Lower leg skin (tissue), 4 donors: ENCODE measurements at regions not wholly inside any gene's neighbourhood (a gene's known extent, or its start where the extent isn't known, plus 50 kb on each side); places are given as distances from the start of the nearest gene placed in this dataset.

ENCODE experiments used
- DNase-seq, 2 donors: peaks; one replicate each; pipeline ENCODE4 v3.0.0-alpha.2; 2019; ENCODE audit warnings: low spot score in 2 of 2
- H3K4me3 ChIP-seq: fragments of 200-600 bp; sonication (generic); 2 replicates; pipeline ENCODE4 v1.5.1; 2017; ENCODE audit warnings: mild to moderate bottlenecking, low read depth; ENCODE audit not compliant: poor library complexity, severe bottlenecking
- CTCF ChIP-seq, 3 donors: fragments of 450-650 bp; IDR thresholded peaks; one replicate each; pipeline ENCODE4 v1.5.1; 2016; ENCODE audit warnings: antibody characterized with exemption in 3 of 3, mild to moderate bottlenecking in 3 of 3, moderate library complexity in 2 of 3
- POLR2A ChIP-seq, 2 donors: fragments of 450-650 bp; IDR thresholded peaks; one replicate each; pipeline ENCODE4 v1.6.1; 2016 to 2017; ENCODE audit warnings: antibody characterized with exemption in 2 of 2, mild to moderate bottlenecking in 1 of 2, moderate library complexity in 1 of 2
- WGBS, 2 donors: methylation state at CpG; one replicate each; pipeline ENCODE4 v1.1.5; 2018; 5-methylcytosine and 5-hydroxymethylcytosine counted together
- intact Hi-C: fragments of 100-400 bp; cut with DNase I; formaldehyde crosslinking; loops from one replicate; pipeline ENCODE4 v1.15.0; 2023; ENCODE audit warnings: low total_unique reads

- no peak overlapping the region for H3K4me3 ChIP-seq
- no peak for TF ChIP-seq POLR2A (IDR thresholded peaks at IDR 0.05)
- no peak for TF ChIP-seq CTCF (IDR thresholded peaks at IDR 0.05)
- 91 to 93% methylated on average over 2 of the region's 2 CpGs for WGBS, 2 donors
- no peak for DNase-seq
- intact Hi-C loops: no loop called here
Measured at GRCh38 chr9:108386032-108386431, 469.8 kb downstream of the ACTL7B start.

GRCh38 chr9:108383796-108384195 is 472.0 kb downstream of the ACTL7B start:
- intact Hi-C loops: no loop called here
- TF ChIP-seq POLR2A (IDR thresholded peaks at IDR 0.05) (no peak), CTCF (IDR thresholded peaks at IDR 0.05) (no peak)
- 14 to 26% methylated on average over 1 of the region's 1 CpG for WGBS, 2 donors
- no peak for DNase-seq
- H3K4me3 ChIP-seq: no peak overlapping the region

- no peak for TF ChIP-seq POLR2A (IDR thresholded peaks at IDR 0.05)
- no peak for TF ChIP-seq CTCF (IDR thresholded peaks at IDR 0.05)
- DNase-seq: no peak
- H3K4me3 ChIP-seq: no peak overlapping the region
- intact Hi-C loops: no loop called here
- 63 to 72% methylated on average over 6 of the region's 6 CpGs for WGBS, 2 donors
Measured at GRCh38 chr9:108382310-108382709, 473.5 kb downstream of the ACTL7B start.

GRCh38 chr9:108377881-108378280 is 477.9 kb downstream of the ACTL7B start:
- DNase-seq: no peak
- no peak for TF ChIP-seq POLR2A (IDR thresholded peaks at IDR 0.05)
- no peak overlapping the region for H3K4me3 ChIP-seq
- intact Hi-C loops: no loop called here
- 91 to 96% methylated on average over 2 of the region's 2 CpGs for WGBS, 2 donors

GRCh38 chr9:108377382-108377781 is 478.4 kb downstream of the ACTL7B start:
- TF ChIP-seq POLR2A (IDR thresholded peaks at IDR 0.05) (no peak), CTCF (IDR thresholded peaks at IDR 0.05) (no peak)
- DNase-seq: no peak
- no peak overlapping the region for H3K4me3 ChIP-seq
- WGBS, 2 donors: 63 to 81% methylated on average over 3 of the region's 3 CpGs
- intact Hi-C loops: no loop called here

- TF ChIP-seq CTCF (IDR thresholded peaks at IDR 0.05) (no peak), POLR2A (IDR thresholded peaks at IDR 0.05) (no peak)
- intact Hi-C loops: no loop called here
- no peak for DNase-seq
- no peak overlapping the region for H3K4me3 ChIP-seq
Measured at GRCh38 chr9:108376140-108376539, 479.6 kb downstream of the ACTL7B start.
